ENCODE measurements at regions not wholly inside any gene's neighbourhood (a gene's known extent, or its start where the extent isn't known, plus 50 kb on each side); places are given as distances from the start of the nearest gene placed in this dataset.
"Not testable (repeated sequence)": the region's sequence is repeated elsewhere in the genome, so short reads cannot be mapped to it uniquely, and the experiment has no call there.

DNA sequence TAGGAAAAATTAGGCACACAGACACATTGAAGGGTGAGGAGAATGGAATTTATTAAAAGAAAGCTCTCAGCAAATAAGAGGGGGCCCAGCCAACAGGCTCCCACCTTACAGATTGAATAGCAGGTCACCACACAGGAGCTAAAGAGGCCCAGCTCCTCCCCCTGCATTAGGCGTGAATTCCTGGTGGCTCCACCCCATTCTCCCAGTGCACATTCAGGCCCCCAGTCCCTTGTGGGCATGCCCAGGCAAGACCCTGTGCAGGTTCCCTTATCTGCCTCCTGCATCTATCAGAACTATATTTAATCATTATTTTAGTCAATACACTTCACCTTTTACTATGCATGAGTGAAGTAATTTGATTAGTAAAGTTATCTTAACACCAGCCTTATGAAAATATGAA is 856.3 kb upstream of the NDST4 start:
- Histone ChIP-seq H3K9ac (no peak overlapping the region), H3K36me3 (ENCODE audit: low read depth) (no peaks in the 10 kb centered on the region), H4K20me1 (ENCODE audit: insufficient read depth) (no peaks in the 10 kb centered on the region), H3K79me2 (ENCODE audit: insufficient read depth) (no peaks in the 10 kb centered on the region), H3K27me3 (replicated peaks; ENCODE audit: insufficient read depth) (no peaks in the 10 kb centered on the region), H3K27ac (no peak overlapping the region), H2AFZ (no peak overlapping the region), H3K9me3 (ENCODE audit: low read depth) (no peaks in the 10 kb centered on the region), H3F3A (ENCODE audit: insufficient read depth) (no peaks in the 10 kb centered on the region), H3K4me3 (no peak overlapping the region), H3K4me1 (ENCODE audit: insufficient read depth) (no peaks in the 10 kb centered on the region), H3K4me2 (ENCODE audit: unreplicated experiment) (no peak overlapping the region), H3K9me2 (ENCODE audit: insufficient read depth) (no peaks in the 10 kb centered on the region)
- DNase-seq, result no peak
- in situ Hi-C loops (cut with MboI), result no loop called here
- TF ChIP-seq EZH2phosphoT487 (IDR thresholded peaks at IDR 0.05; ENCODE audit: insufficient read depth, low read depth), result no peak
- TF ChIP-seq EZH2 (IDR thresholded peaks at IDR 0.05; ENCODE audit: insufficient read depth, poor library complexity, severe bottlenecking), result no peak
- WGBS, 2 experiments (ENCODE audit: low coverage in 1 of 2, low lambda C conversion rate in 2 of 2, missing lambda C conversion rate in 2 of 2), result 13 to 28% methylated on average over 1 of the region's 1 CpG

DNA sequence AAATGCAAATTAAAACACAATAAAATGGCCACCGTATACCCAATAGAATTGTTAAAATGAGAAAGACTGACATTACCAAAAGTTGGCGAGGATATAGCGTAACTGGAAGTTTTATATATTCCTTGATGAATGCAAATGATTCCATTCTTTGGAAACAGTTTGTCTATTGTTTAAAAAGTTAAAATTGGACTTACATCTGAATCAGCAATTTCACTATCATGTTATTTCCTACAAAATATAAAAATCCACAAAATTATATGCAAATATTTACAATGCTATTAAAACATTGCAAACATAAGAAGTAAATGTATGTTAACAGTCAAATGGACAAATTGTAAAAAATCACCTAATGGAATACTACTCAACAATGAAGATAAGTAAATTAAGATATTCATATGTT is 852.2 kb upstream of the NDST4 start:
- WGBS, 2 experiments (ENCODE audit: low coverage in 1 of 2, low lambda C conversion rate in 2 of 2, missing lambda C conversion rate in 2 of 2), result 45 to 46% methylated on average over 3 of the region's 3 CpGs

GRCh38 chr4:115956054-115956796 is 842.8 kb upstream of the NDST4 start:
- H4K20me1 ChIP-seq (ENCODE audit: insufficient read depth); H2AFZ ChIP-seq; H3K4me3 ChIP-seq; H3K9ac ChIP-seq; in situ Hi-C loops (cut with MboI); DNase-seq; H3K27ac ChIP-seq; H3K4me1 ChIP-seq (ENCODE audit: insufficient read depth); H3K36me3 ChIP-seq (ENCODE audit: low read depth); H3K9me3 ChIP-seq (ENCODE audit: low read depth); H3K27me3 ChIP-seq (replicated peaks; ENCODE audit: insufficient read depth); H3K9me2 ChIP-seq (ENCODE audit: insufficient read depth); H3K79me2 ChIP-seq (ENCODE audit: insufficient read depth); H3K4me2 ChIP-seq (ENCODE audit: unreplicated experiment); H3F3A ChIP-seq (ENCODE audit: insufficient read depth): not testable (repeated sequence)
- WGBS, 2 experiments (ENCODE audit: low coverage in 1 of 2, low lambda C conversion rate in 2 of 2, missing lambda C conversion rate in 2 of 2), result 12 to 22% methylated on average over 6 of the region's 6 CpGs

More for the DNA sequence above, 852.2 kb upstream of the NDST4 start:
- no peak for TF ChIP-seq EZH2 (IDR thresholded peaks at IDR 0.05; ENCODE audit: insufficient read depth, poor library complexity, severe bottlenecking)
- no peak overlapping the region for H3K4me3 ChIP-seq
- no peaks in the 10 kb centered on the region for H3K9me3 ChIP-seq (ENCODE audit: low read depth)
- in situ Hi-C loops (cut with MboI), result no loop called here
- no peak overlapping the region for H3K4me2 ChIP-seq (ENCODE audit: unreplicated experiment)
- no peaks in the 10 kb centered on the region for H3K79me2 ChIP-seq (ENCODE audit: insufficient read depth)
- H3K27ac ChIP-seq, result no peak overlapping the region
- H2AFZ ChIP-seq, result no peak overlapping the region
- no peaks in the 10 kb centered on the region for H3K4me1 ChIP-seq (ENCODE audit: insufficient read depth)
- no peak overlapping the region for H3K9ac ChIP-seq
- no peaks in the 10 kb centered on the region for H3K27me3 ChIP-seq (replicated peaks; ENCODE audit: insufficient read depth)
- no peaks in the 10 kb centered on the region for H3K36me3 ChIP-seq (ENCODE audit: low read depth)
- H4K20me1 ChIP-seq (ENCODE audit: insufficient read depth), result no peaks in the 10 kb centered on the region
- no peaks in the 10 kb centered on the region for H3K9me2 ChIP-seq (ENCODE audit: insufficient read depth)
- no peak for DNase-seq
- no peaks in the 10 kb centered on the region for H3F3A ChIP-seq (ENCODE audit: insufficient read depth)

DNA sequence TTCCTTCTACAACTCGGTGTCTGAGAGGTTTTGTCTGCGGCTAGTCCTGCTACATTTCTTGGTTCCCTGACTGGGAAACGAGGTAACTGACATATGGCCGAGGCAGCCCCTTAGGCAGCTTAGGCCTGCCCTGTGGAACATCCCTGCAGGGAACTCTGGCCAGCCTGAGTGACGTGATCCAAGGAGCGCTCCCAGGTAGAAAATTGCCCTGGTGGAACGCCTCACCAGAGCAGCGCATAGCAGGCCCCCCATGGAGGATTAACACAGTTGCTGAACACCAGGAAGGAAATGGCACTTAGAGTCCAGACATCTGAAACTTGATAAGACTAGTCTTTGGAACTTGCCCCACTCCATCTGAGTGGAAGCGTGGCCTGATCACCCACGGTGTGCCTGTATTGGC is 837.4 kb upstream of the NDST4 start:
- Histone ChIP-seq H3K36me3 (ENCODE audit: low read depth) (no peaks in the 10 kb centered on the region), H3K4me1 (ENCODE audit: insufficient read depth) (no peaks in the 10 kb centered on the region), H3K9me2 (ENCODE audit: insufficient read depth) (no peaks in the 10 kb centered on the region), H3K9me3 (ENCODE audit: low read depth) (no peaks in the 10 kb centered on the region), H3K79me2 (ENCODE audit: insufficient read depth) (no peaks in the 10 kb centered on the region), H3K4me3 (no peak overlapping the region), H3K4me2 (ENCODE audit: unreplicated experiment) (no peak overlapping the region), H3K9ac (no peak overlapping the region), H3F3A (ENCODE audit: insufficient read depth) (no peaks in the 10 kb centered on the region), H3K27me3 (replicated peaks; ENCODE audit: insufficient read depth) (no peaks in the 10 kb centered on the region), H4K20me1 (ENCODE audit: insufficient read depth) (no peaks in the 10 kb centered on the region), H3K27ac (no peak overlapping the region), H2AFZ (no peak overlapping the region)
- 29 to 39% methylated on average over 8 to 10 of the region's 10 CpGs for WGBS, 2 experiments (ENCODE audit: low coverage in 1 of 2, low lambda C conversion rate in 2 of 2, missing lambda C conversion rate in 2 of 2)
- DNase-seq, result no peak
- no peak for TF ChIP-seq EZH2 (IDR thresholded peaks at IDR 0.05; ENCODE audit: insufficient read depth, poor library complexity, severe bottlenecking)
- no peak for TF ChIP-seq EZH2phosphoT487 (IDR thresholded peaks at IDR 0.05; ENCODE audit: insufficient read depth, low read depth)
- in situ Hi-C loops (cut with MboI), result no loop called here

- H3K36me3 ChIP-seq (ENCODE audit: low read depth); H3K9me3 ChIP-seq (ENCODE audit: low read depth); H3K27ac ChIP-seq; H3K4me2 ChIP-seq (ENCODE audit: unreplicated experiment); H3K27me3 ChIP-seq (replicated peaks; ENCODE audit: insufficient read depth); H3K4me3 ChIP-seq; H3K9me2 ChIP-seq (ENCODE audit: insufficient read depth); in situ Hi-C loops (cut with MboI); H4K20me1 ChIP-seq (ENCODE audit: insufficient read depth); H3F3A ChIP-seq (ENCODE audit: insufficient read depth); DNase-seq; H2AFZ ChIP-seq; H3K9ac ChIP-seq; H3K79me2 ChIP-seq (ENCODE audit: insufficient read depth); H3K4me1 ChIP-seq (ENCODE audit: insufficient read depth): not testable (repeated sequence)
- WGBS, 2 experiments (ENCODE audit: low coverage in 1 of 2, low lambda C conversion rate in 2 of 2, missing lambda C conversion rate in 2 of 2), result 17 to 23% methylated on average over 3 of the region's 3 CpGs
These were observed 836.7 kb upstream of the NDST4 start for GRCh38 chr4:115949974-115950743.

Data from GM23248 (cell line).